Kidney (tissue), 13 donors: ENCODE measurements at regions not wholly inside any gene's neighbourhood (a gene's known extent, or its start where the extent isn't known, plus 50 kb on each side); places are given as distances from the start of the nearest gene placed in this dataset.

Source experiments
- DNase-seq, 5 donors: peaks; one replicate each; pipeline ENCODE4 v3.0.0-alpha.2; 2013 to 2020
- FAIRE-seq: peaks from 2 replicates; lab custom pipeline; 2012; peaks lifted over from hg19 to GRCh38; lab: Jason Lieb, UNC
- H3K27ac ChIP-seq, 2 donors: one replicate each; pipeline ENCODE4 v1.7.0; 2013; ENCODE audit warnings: low read depth in 2 of 2, low read length in 2 of 2, inconsistent platforms in 1 of 2
- H3K27me3 ChIP-seq: one replicate; pipeline ENCODE4 v1.7.1; 2013; ENCODE audit warnings: low read length, inconsistent platforms; ENCODE audit not compliant: control insufficient read depth, insufficient read depth
- H3K36me3 ChIP-seq, 3 donors: one replicate each; pipeline versions ENCODE4 v1.7.0 to v1.7.1; 2013; ENCODE audit warnings: low read length in 3 of 3, control low read depth in 1 of 3, inconsistent platforms in 1 of 3; ENCODE audit not compliant: insufficient read depth in 3 of 3, control insufficient read depth in 2 of 3
- H3K4me1 ChIP-seq, 3 donors: one replicate each; pipeline versions ENCODE4 v1.7.0 to v1.7.1; 2013; ENCODE audit warnings: low read length in 3 of 3, inconsistent platforms in 1 of 3, low read depth in 1 of 3; ENCODE audit not compliant: control insufficient read depth in 2 of 3, insufficient read depth in 2 of 3
- H3K4me3 ChIP-seq, 3 donors: one replicate each; pipeline versions ENCODE4 v1.7.0 to v1.8.1; 2013; ENCODE audit warnings: low read length in 3 of 3, control low read depth in 1 of 3, inconsistent platforms in 1 of 3
- H3K9ac ChIP-seq, 3 donors: one replicate each; pipeline versions ENCODE4 v1.7.0 to v1.7.1; 2013; ENCODE audit warnings: low read length in 3 of 3, control low read depth in 1 of 3, inconsistent platforms in 1 of 3
- H3K9me3 ChIP-seq, 3 donors: one replicate each; pipeline versions ENCODE4 v1.7.0 to v1.7.1; 2013; ENCODE audit warnings: low read length in 3 of 3, control low read depth in 1 of 3, inconsistent platforms in 1 of 3; ENCODE audit not compliant: control insufficient read depth in 2 of 3, insufficient read depth in 1 of 3
- intact Hi-C: fragments of 100-400 bp; cut with DNase I; formaldehyde crosslinking; loops from one replicate; pipeline ENCODE4 v1.11.1; 2022
- TF ChIP-seq, protein P1 (sequence below): IDR thresholded peaks from 3 replicates; pipeline ENCODE4 v1.5.1; 2012; ENCODE audit warnings: mild to moderate bottlenecking, moderate library complexity, borderline replicate concordance; ENCODE audit not compliant: insufficient read depth; ENCODE audit errors: extremely low read depth
- donor health status: control.
- donor health status: control.
- donor health status: control.
- donor health status: control.
- donor health status: control.
- donor health status: DM: yes; HTN: yes; CAD: no.
- donor health status: Normal renal cell carcinoma (clear cell type).

DNA sequence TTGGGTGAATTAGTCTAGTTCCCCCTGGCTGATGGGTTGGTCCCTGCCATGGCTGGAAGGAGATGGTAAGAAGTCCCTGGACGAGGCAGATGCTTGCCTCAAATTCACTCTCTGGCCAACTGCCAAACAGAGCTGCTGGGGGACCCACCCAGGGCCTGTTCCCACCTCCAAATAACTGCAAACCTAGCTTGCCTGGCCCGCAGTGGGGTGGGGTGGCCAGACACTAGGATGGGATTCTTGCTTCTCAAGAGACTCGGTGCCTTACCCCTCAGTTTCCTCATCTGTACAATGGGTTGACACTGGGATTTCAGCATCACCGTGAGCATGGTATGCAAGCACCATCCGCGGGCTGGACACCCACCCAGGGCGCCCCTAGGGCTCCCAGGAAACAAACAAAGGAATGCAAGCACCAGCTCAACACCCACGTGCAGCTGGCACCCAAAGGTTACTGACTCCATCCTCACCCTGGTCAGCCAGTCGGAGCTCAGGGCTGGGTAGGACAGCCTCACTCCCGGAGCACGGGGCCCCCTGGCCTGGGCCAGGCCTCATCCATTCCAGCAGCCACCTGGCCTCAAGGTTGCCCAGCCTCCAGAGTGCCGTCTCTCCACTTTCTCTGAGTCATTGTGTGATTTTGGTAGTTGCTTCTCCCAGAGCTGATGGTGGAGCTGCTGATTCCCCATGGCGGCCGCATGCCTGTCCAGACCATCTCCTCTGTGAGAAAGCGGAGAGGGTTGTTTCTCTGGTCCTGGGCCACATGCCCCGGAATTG lies 205.2 kb upstream of the RTL1 start:
- H3K27me3 ChIP-seq, result no peaks in the 10 kb centered on the region
- TF ChIP-seq, protein P1, sequence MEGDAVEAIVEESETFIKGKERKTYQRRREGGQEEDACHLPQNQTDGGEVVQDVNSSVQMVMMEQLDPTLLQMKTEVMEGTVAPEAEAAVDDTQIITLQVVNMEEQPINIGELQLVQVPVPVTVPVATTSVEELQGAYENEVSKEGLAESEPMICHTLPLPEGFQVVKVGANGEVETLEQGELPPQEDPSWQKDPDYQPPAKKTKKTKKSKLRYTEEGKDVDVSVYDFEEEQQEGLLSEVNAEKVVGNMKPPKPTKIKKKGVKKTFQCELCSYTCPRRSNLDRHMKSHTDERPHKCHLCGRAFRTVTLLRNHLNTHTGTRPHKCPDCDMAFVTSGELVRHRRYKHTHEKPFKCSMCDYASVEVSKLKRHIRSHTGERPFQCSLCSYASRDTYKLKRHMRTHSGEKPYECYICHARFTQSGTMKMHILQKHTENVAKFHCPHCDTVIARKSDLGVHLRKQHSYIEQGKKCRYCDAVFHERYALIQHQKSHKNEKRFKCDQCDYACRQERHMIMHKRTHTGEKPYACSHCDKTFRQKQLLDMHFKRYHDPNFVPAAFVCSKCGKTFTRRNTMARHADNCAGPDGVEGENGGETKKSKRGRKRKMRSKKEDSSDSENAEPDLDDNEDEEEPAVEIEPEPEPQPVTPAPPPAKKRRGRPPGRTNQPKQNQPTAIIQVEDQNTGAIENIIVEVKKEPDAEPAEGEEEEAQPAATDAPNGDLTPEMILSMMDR, result no peak
- intact Hi-C loops, result no loop called here
- H3K36me3 ChIP-seq, result no peaks in the 10 kb centered on the region
- FAIRE-seq, result no peak
- H3K9me3 ChIP-seq, result peaks cover 0 to 9% (median 0%) of the 10 kb centered on the region in 3 donors
- H3K4me3 ChIP-seq, result no peak overlapping the region
- peak in 2 of 5 donors; percentile 29 to 55 for DNase-seq
- no peak overlapping the region for H3K27ac ChIP-seq
- H3K9ac ChIP-seq, result no peak overlapping the region
- no peaks in the 10 kb centered on the region for H3K4me1 ChIP-seq

DNA sequence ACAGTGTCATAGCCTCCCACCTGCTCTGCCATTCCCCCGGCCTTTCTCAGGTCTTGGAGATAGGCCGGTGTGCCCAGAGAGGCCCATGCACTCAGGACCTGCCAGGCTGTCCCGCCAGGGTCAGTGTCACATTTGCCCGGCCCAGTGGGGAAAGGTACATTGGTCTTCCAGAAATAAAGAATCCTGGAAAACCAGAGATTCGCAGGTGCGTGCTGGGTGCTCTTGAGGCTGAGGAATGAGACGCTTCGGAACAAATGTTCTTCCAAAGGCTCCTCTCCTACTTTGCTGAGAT lies 205.8 kb upstream of the RTL1 start:
- Histone ChIP-seq H3K27ac (no peak overlapping the region), H3K9me3 (peaks cover 0 to 9% (median 0%) of the 10 kb centered on the region in 3 donors), H3K9ac (no peak overlapping the region), H3K36me3 (no peaks in the 10 kb centered on the region), H3K27me3 (no peaks in the 10 kb centered on the region), H3K4me1 (no peaks in the 10 kb centered on the region), H3K4me3 (no peak overlapping the region)
- intact Hi-C loops, result no loop called here
- DNase-seq, result no peak
- FAIRE-seq, result no peak
- TF ChIP-seq, protein P1, result no peak

DNA sequence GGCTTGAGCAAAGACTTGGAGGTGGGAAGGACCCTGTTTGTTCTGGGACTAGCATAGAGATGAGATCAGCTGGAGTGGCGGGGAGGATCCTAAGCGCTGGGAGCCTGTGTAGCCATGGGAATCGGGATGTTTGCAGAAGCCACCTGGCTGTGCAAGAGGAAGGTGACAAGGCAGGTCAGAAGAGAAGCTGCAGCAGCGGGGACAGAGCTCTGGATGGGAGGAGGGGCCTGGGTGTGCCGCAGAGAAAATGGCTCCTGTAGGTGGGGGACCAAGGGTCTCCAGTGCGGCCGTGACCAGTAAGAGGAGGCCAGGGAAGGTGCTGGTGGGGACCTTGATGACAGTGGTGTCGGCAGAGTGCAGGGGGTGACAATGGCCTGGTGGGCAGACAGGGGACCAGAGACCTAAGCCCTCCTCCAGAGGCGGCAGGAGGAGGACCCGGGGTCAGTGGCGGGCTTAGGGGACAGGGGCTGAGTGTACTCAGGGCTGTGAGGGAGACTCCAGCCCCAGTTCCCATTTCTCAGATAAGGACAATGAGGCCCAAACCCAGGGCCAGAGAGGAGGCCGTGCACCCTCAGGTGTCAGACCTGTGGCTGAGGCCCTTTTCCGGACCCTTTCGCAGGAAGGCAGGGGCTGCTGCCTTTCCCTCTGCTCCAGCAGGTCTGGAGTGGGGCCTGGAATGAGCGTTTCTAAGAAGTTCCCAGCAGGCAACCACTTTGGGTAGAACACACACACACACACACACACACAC lies 206.6 kb upstream of the RTL1 start:
- DNase-seq, result peak in 2 of 5 donors; percentile 31 to 48
- TF ChIP-seq, protein P1, result no peak
- FAIRE-seq, result no peak
- intact Hi-C loops, result no loop called here
- H3K36me3 ChIP-seq, result no peaks in the 10 kb centered on the region
- no peak overlapping the region for H3K27ac ChIP-seq
- H3K9ac ChIP-seq, result no peak overlapping the region
- no peaks in the 10 kb centered on the region for H3K4me1 ChIP-seq
- no peaks in the 10 kb centered on the region for H3K27me3 ChIP-seq
- peaks cover 0 to 9% (median 0%) of the 10 kb centered on the region in 3 donors for H3K9me3 ChIP-seq
- no peak overlapping the region for H3K4me3 ChIP-seq
